Spleen (tissue), 11 donors: ENCODE measurements at regions not wholly inside any gene's neighbourhood (a gene's known extent, or its start where the extent isn't known, plus 50 kb on each side); places are given as distances from the start of the nearest gene placed in this dataset.

Source experiments
- DNase-seq: peaks from one replicate; pipeline ENCODE4 v3.0.0-alpha.2; 2020
- H3K27ac ChIP-seq, 8 donors: fragments of 200-600 bp; sonication (generic) in 7 of 8; 1 replicate in 4 of 8; 2 replicates in 4 of 8; pipeline versions ENCODE4 v1.5.0 to v1.8.0; 2016 to 2021; ENCODE audit warnings: inconsistent platforms in 4 of 8, mild to moderate bottlenecking in 4 of 8, moderate library complexity in 1 of 8
- H3K27me3 ChIP-seq, 7 donors: fragments of 200-600 bp; sonication (generic) in 6 of 7; replicated peaks in 1 of 7; 1 replicate in 4 of 7; 2 replicates in 3 of 7; pipeline versions ENCODE4 v1.5.0 to v1.8.0; 2016 to 2021; ENCODE audit warnings: inconsistent platforms in 3 of 7, mild to moderate bottlenecking in 1 of 7
- H3K36me3 ChIP-seq, 6 donors: fragments of 200-600 bp; sonication (generic) in 5 of 6; 1 replicate in 4 of 6; 2 replicates in 2 of 6; pipeline versions ENCODE4 v1.5.0 to v1.8.0; 2016 to 2021; ENCODE audit warnings: inconsistent platforms in 2 of 6
- H3K4me1 ChIP-seq, 6 donors: fragments of 200-600 bp; sonication (generic) in 5 of 6; 1 replicate in 3 of 6; 2 replicates in 3 of 6; pipeline versions ENCODE4 v1.5.0 to v1.8.0; 2016 to 2021; ENCODE audit warnings: inconsistent platforms in 3 of 6
- H3K4me3 ChIP-seq, 8 donors: fragments of 200-600 bp; sonication (generic) in 7 of 8; 1 replicate in 4 of 8; 2 replicates in 4 of 8; pipeline versions ENCODE4 v1.5.0 to v1.8.0; 2016 to 2021; ENCODE audit warnings: inconsistent platforms in 4 of 8, mild to moderate bottlenecking in 4 of 8, moderate library complexity in 2 of 8
- H3K9me3 ChIP-seq, 8 donors: fragments of 200-600 bp; sonication (generic) in 7 of 8; 1 replicate in 4 of 8; 2 replicates in 4 of 8; pipeline versions ENCODE4 v1.5.0 to v1.8.0; 2016 to 2021; ENCODE audit warnings: inconsistent platforms in 4 of 8
- POLR2A ChIP-seq, 3 donors: fragments of 450-650 bp; IDR thresholded peaks; one replicate each; pipeline ENCODE4 v1.5.1; 2017; ENCODE audit warnings: antibody characterized with exemption in 3 of 3, mild to moderate bottlenecking in 1 of 3
- POLR2AphosphoS5 ChIP-seq, 3 donors: sonication (generic); formaldehyde crosslinking; IDR thresholded peaks; one replicate each; pipeline ENCODE4 v1.5.1; 2017; ENCODE audit warnings: antibody characterized with exemption in 3 of 3
- WGBS, 5 donors: extraction: QIAGEN DNeasy Blood & Tissue Kit in 3 of 5; methylation state at CpG; one replicate each; pipeline versions ENCODE4 v1.1.5 to v1.1.7; 2013 to 2018; 5-methylcytosine and 5-hydroxymethylcytosine counted together
- intact Hi-C: fragments of 100-400 bp; cut with DNase I; formaldehyde crosslinking; loops from one replicate; pipeline ENCODE4 v1.15.0; 2023; ENCODE audit warnings: low total_unique reads
- TF ChIP-seq, protein P1 (sequence below), 11 experiments: fragments of 200-600 bp in 7 of 11; fragments of 450-650 bp in 4 of 11; sonication (generic) in 4 of 11; IDR thresholded peaks in 8 of 11; conservative IDR thresholded peaks in 3 of 11; 1 replicate in 7 of 11; 2 replicates in 4 of 11; pipeline versions ENCODE4 v1.4.0 to v1.8.0; 2016 to 2021; ENCODE audit warnings: antibody characterized with exemption in 11 of 11, inconsistent platforms in 4 of 11, mild to moderate bottlenecking in 1 of 11
- donor health status: healthy with polysubstance abuse.
- donor health status: DM: no; HTN: no; CAD: no; lungs with moderate emphysema.
- donor health status: DM: no; HTN: no; CAD: no.
- donor health status: Bipolar disorder and iron deficiency.
- donor health status: healthy.
- donor health status: DM: no; HTN: no; CAD: no.
- donor health status: DM: yes; HTN: yes; CAD: no.

DNA sequence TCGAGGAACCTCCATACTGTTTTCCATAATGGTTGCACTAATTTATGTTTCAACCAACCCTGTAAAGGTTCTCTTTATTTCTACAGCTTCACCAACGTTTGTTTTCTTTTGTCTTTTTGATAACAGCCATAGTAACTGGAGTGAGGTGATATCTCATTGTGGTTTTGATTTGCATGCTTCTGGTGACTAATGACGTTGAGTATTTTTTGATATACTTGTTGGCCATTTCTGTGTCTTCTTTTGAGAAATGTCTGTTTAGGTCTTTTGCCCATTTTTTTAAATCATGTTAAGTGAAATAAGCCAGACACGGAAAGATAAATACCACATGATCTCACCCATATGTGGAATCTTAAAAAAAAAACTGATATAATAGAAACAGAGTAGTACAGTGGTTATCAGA lies 74.8 kb upstream of the SMIM21 start:
- WGBS, 5 donors, result 78 to 90% (median 80%) methylated on average over 4 of the region's 4 CpGs
- DNase-seq, result no peak
- TF ChIP-seq, protein P1, sequence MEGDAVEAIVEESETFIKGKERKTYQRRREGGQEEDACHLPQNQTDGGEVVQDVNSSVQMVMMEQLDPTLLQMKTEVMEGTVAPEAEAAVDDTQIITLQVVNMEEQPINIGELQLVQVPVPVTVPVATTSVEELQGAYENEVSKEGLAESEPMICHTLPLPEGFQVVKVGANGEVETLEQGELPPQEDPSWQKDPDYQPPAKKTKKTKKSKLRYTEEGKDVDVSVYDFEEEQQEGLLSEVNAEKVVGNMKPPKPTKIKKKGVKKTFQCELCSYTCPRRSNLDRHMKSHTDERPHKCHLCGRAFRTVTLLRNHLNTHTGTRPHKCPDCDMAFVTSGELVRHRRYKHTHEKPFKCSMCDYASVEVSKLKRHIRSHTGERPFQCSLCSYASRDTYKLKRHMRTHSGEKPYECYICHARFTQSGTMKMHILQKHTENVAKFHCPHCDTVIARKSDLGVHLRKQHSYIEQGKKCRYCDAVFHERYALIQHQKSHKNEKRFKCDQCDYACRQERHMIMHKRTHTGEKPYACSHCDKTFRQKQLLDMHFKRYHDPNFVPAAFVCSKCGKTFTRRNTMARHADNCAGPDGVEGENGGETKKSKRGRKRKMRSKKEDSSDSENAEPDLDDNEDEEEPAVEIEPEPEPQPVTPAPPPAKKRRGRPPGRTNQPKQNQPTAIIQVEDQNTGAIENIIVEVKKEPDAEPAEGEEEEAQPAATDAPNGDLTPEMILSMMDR (IDR thresholded peaks at IDR 0.05 in 8 of 11, conservative IDR thresholded peaks at IDR 0.05 in 3 of 11), result no peak
- TF ChIP-seq POLR2AphosphoS5 (IDR thresholded peaks at IDR 0.05), result no peak
- no peak for TF ChIP-seq POLR2A (IDR thresholded peaks at IDR 0.05)
- Histone ChIP-seq H3K9me3 (no peaks in the 10 kb centered on the region), H3K27ac (no peak overlapping the region), H3K4me3 (no peak overlapping the region), H3K27me3 (peaks cover 0 to 6% (median 0%) of the 10 kb centered on the region in 7 donors), H3K4me1 (no peaks in the 10 kb centered on the region), H3K36me3 (no peaks in the 10 kb centered on the region)
- intact Hi-C loops, result no loop called here

DNA sequence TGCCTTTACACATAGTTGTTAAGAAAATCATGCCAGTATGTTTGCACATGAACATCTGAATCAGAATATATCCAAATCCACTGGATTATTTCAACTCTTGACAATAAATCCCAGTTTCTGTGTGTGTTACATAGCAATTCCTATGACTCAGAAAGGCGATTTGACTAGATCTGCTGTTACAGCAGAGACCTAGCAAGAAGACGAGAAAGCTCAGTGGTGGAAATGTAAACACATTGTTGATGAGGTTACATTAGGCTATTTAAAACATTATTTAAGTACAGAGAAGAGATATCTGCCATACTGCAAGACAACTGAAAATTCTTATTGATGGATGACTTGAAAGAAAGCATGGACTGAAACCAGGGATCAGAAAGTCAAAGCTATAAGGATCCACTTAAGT lies 73.0 kb upstream of the SMIM21 start:
- Histone ChIP-seq H3K9me3 (no peaks in the 10 kb centered on the region), H3K4me1 (no peaks in the 10 kb centered on the region), H3K27ac (no peak overlapping the region), H3K27me3 (peaks cover 0 to 10% (median 0%) of the 10 kb centered on the region in 7 donors), H3K4me3 (no peak overlapping the region), H3K36me3 (no peaks in the 10 kb centered on the region)
- TF ChIP-seq POLR2A (IDR thresholded peaks at IDR 0.05) (no peak), POLR2AphosphoS5 (IDR thresholded peaks at IDR 0.05) (no peak)
- TF ChIP-seq, protein P1 (IDR thresholded peaks at IDR 0.05 in 8 of 11, conservative IDR thresholded peaks at IDR 0.05 in 3 of 11), result no peak
- 69 to 90% (median 80%) methylated on average over 2 of the region's 2 CpGs for WGBS, 5 donors
- intact Hi-C loops, result no loop called here
- no peak for DNase-seq

DNA sequence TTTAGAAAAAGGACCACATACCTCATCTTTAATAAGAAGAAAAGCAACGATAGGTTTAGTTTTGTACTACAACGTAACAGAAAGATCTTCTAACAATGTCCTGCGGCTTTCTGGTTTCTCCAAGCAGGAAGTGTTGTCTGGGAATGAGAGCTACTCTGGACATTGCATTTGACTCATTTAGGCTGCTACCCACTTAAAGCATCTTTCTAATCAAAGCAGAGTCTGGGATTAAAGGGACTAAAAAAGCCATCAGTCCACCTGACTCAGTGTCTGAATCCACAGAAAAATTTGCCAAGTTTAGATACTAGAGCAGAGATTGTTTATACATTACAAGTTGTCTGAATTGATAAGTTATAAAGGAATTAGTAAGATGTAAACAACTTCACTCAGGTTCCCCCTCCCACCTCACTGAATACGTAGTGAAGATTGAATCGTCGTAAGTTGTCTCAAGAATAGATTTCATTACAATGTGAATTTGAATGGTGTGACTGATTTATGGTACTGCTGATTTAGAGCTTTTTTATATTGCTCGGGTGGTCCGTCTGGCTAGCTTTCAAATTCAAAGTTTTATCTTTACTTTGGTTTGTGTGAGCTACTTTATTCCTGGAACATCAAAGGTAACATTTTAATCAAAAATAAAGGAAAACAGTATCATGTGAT lies 70.2 kb upstream of the SMIM21 start:
- WGBS, 5 donors, result 54 to 77% (median 61%) methylated on average over 8 of the region's 8 CpGs
- H3K36me3 ChIP-seq, result no peaks in the 10 kb centered on the region
- TF ChIP-seq, protein P1 (IDR thresholded peaks at IDR 0.05 in 8 of 11, conservative IDR thresholded peaks at IDR 0.05 in 3 of 11), result no peak
- TF ChIP-seq POLR2AphosphoS5 (IDR thresholded peaks at IDR 0.05), result no peak
- no peak for TF ChIP-seq POLR2A (IDR thresholded peaks at IDR 0.05)
- H3K27ac ChIP-seq, result no peak overlapping the region
- peaks cover 0 to 17% (median 0%) of the 10 kb centered on the region in 7 donors for H3K27me3 ChIP-seq
- no peak overlapping the region for H3K4me3 ChIP-seq
- intact Hi-C loops, result no loop called here
- no peak for DNase-seq
- no peaks in the 10 kb centered on the region for H3K9me3 ChIP-seq
- no peaks in the 10 kb centered on the region for H3K4me1 ChIP-seq

DNA sequence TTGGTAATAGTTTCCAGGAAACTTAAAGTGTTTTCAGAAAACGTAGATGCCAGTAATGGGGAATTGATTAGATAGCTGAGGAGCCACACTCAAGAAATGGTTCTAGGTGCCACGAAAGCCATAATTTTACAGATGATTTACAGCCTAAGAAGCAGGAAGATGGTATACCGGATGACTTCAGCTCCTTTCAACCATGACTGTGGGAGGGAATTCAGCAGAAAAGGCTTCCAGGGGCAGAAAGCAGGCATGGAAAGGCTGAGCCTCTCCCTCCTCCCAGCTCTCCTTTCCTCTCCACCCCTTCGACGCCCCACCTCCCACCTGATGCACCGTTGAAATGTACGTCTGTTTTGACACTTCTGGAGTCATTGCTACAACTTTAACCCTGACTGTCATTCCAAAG lies 68.6 kb upstream of the SMIM21 start:
- peaks cover 0 to 17% (median 0%) of the 10 kb centered on the region in 7 donors for H3K27me3 ChIP-seq
- H3K4me1 ChIP-seq, result no peaks in the 10 kb centered on the region
- no peaks in the 10 kb centered on the region for H3K36me3 ChIP-seq
- no peak overlapping the region for H3K4me3 ChIP-seq
- intact Hi-C loops, result no loop called here
- no peaks in the 10 kb centered on the region for H3K9me3 ChIP-seq
- TF ChIP-seq, protein P1 (IDR thresholded peaks at IDR 0.05 in 8 of 11, conservative IDR thresholded peaks at IDR 0.05 in 3 of 11), result no peak
- no peak for TF ChIP-seq POLR2AphosphoS5 (IDR thresholded peaks at IDR 0.05)
- TF ChIP-seq POLR2A (IDR thresholded peaks at IDR 0.05), result no peak
- WGBS, 5 donors, result 72 to 85% (median 81%) methylated on average over 7 of the region's 7 CpGs
- H3K27ac ChIP-seq, result no peak overlapping the region
- DNase-seq, result no peak
